Transverse colon (tissue), 4 donors: ENCODE measurements at regions not wholly inside any gene's neighbourhood (a gene's known extent, or its start where the extent isn't known, plus 50 kb on each side); places are given as distances from the start of the nearest gene placed in this dataset.

Experiments used
- DNase-seq: peaks from one replicate; pipeline ENCODE4 v3.0.0-alpha.2; 2019
- H3K27ac ChIP-seq, 4 donors: fragments of 200-600 bp; sonication (generic); 2 replicates each; pipeline ENCODE4 v1.5.1; 2016 to 2018; ENCODE audit warnings: inconsistent platforms in 4 of 4
- H3K27me3 ChIP-seq: fragments of 200-600 bp; sonication (generic); 2 replicates; pipeline ENCODE4 v1.5.1; 2017; ENCODE audit warnings: inconsistent platforms
- H3K36me3 ChIP-seq, 4 donors: fragments of 200-600 bp; sonication (generic); 2 replicates each; pipeline ENCODE4 v1.5.1; 2017 to 2019; ENCODE audit warnings: inconsistent platforms in 4 of 4
- H3K4me1 ChIP-seq, 4 donors: fragments of 200-600 bp; sonication (generic); 2 replicates each; pipeline ENCODE4 v1.5.1; 2017 to 2020; ENCODE audit warnings: inconsistent platforms in 4 of 4
- H3K4me3 ChIP-seq, 4 donors: fragments of 200-600 bp; sonication (generic); 1 replicate in 1 of 4; 2 replicates in 3 of 4; pipeline versions ENCODE4 v1.5.1 to v1.6.1; 2017 to 2019; ENCODE audit warnings: inconsistent platforms in 4 of 4
- H3K9me3 ChIP-seq, 2 donors: fragments of 200-600 bp; sonication (generic); 2 replicates each; pipeline ENCODE4 v1.5.1; 2017 to 2019; ENCODE audit warnings: inconsistent platforms in 2 of 2
- EP300 ChIP-seq: sonication (generic); formaldehyde crosslinking; IDR thresholded peaks from one replicate; pipeline ENCODE4 v1.6.1; 2017; ENCODE audit warnings: antibody characterized with exemption, low read depth
- POLR2A ChIP-seq: fragments of 450-650 bp; IDR thresholded peaks from one replicate; pipeline ENCODE4 v1.6.1; 2016; ENCODE audit warnings: antibody characterized with exemption, mild to moderate bottlenecking, moderate library complexity
- POLR2AphosphoS5 ChIP-seq, 3 donors: sonication (generic); formaldehyde crosslinking; IDR thresholded peaks; one replicate each; pipeline ENCODE4 v1.6.1; 2016; ENCODE audit warnings: antibody characterized with exemption in 3 of 3
- WGBS, 2 donors: methylation state at CpG; one replicate each; pipeline ENCODE4 v1.1.5; 2018; ENCODE audit warnings: low coverage in 1 of 2; 5-methylcytosine and 5-hydroxymethylcytosine counted together
- in situ Hi-C, 4 donors: fragments of 200-750 bp; cut with MboI; loops; one replicate each; pipeline versions ENCODE4 v1.15.0 to v1.15.1; 2017; ENCODE audit warnings: low sequenced_read_pairs in 3 of 4, low pct_ligation_motif_present in 1 of 4, low pct_unique_long_range_greater_than_20kb in 1 of 4
- intact Hi-C: fragments of 100-400 bp; cut with DNase I; formaldehyde crosslinking; loops from one replicate; pipeline ENCODE4 v1.15.1; 2023; ENCODE audit warnings: low total_unique reads
- TF ChIP-seq, protein P1 (sequence below), 5 experiments: fragments of 200-600 bp in 3 of 5; fragments of 450-650 bp in 2 of 5; sonication (generic) in 3 of 5; IDR thresholded peaks; 1 replicate in 2 of 5; 2 replicates in 3 of 5; pipeline ENCODE4 v1.5.1; 2016 to 2017; ENCODE audit warnings: antibody characterized with exemption in 5 of 5, inconsistent platforms in 3 of 5, mild to moderate bottlenecking in 2 of 5, moderate library complexity in 1 of 5

DNA sequence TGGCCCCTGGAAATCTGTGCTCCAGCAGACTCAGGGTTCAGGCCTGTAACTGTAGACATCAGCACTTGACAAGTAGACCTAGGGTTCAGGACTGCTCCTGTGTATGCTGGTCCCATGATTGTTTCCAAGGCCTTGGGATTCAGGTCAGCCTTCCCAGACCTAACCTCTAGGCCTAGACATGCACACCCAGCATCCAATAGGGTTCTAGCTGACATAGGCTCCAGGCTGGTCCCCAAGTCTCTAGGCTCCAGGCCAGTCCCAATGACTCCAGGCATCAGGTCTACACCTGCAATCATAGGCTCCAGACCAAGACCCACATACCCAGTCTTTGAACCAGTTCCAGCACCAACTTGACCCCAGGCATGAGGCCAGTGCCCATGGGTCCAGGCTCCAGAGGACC lies 166.2 kb upstream of the GRIA4 start:
- Histone ChIP-seq H3K36me3 (no peaks in the 10 kb centered on the region), H3K4me3 (no peak overlapping the region), H3K27me3 (no peaks in the 10 kb centered on the region), H3K27ac (no peak overlapping the region), H3K9me3 (peaks cover 4 to 7% of the 10 kb centered on the region in 2 donors), H3K4me1 (no peaks in the 10 kb centered on the region)
- intact Hi-C loops (no loop called here), in situ Hi-C loops (no loop called here)
- TF ChIP-seq POLR2AphosphoS5 (IDR thresholded peaks at IDR 0.05) (no peak), EP300 (no peak), POLR2A (no peak)
- TF ChIP-seq, protein P1, sequence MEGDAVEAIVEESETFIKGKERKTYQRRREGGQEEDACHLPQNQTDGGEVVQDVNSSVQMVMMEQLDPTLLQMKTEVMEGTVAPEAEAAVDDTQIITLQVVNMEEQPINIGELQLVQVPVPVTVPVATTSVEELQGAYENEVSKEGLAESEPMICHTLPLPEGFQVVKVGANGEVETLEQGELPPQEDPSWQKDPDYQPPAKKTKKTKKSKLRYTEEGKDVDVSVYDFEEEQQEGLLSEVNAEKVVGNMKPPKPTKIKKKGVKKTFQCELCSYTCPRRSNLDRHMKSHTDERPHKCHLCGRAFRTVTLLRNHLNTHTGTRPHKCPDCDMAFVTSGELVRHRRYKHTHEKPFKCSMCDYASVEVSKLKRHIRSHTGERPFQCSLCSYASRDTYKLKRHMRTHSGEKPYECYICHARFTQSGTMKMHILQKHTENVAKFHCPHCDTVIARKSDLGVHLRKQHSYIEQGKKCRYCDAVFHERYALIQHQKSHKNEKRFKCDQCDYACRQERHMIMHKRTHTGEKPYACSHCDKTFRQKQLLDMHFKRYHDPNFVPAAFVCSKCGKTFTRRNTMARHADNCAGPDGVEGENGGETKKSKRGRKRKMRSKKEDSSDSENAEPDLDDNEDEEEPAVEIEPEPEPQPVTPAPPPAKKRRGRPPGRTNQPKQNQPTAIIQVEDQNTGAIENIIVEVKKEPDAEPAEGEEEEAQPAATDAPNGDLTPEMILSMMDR (IDR thresholded peaks at IDR 0.05): no peak
- DNase-seq: no peak

DNA sequence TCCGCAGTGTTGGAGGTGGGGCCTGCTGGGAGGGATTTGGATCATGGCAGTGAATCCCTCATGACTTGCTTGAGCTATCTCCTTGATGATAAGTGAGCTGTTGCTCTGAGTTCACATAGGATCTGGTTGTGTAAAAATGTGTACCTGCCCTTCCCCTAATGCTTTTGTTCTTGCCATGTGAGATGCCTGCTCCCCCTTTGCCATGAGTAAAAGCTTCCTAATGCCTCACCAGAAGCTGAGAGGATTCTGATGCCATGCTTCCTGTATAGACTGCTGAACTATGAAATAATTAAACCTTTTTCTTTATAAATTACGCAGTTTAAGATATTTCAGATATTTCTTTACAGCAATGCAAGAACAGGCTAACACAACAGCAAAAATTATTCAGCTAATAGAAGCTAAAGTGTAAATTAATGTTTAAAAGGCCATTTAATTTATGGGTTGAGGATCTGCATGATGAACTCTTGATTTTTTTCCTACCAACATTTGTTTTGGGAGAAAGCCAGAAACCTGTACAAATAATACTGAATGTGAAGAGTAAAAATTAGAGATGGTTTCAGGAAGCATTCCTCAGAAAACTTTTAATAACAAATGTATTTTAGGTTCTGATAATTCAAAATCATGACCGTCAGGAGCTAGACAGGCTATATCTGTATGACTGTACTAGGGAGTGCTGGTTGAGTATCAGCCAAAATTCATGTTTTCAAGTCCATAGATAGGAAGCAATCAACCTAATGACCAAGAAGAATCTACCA lies 177.5 kb upstream of the GRIA4 start:
- H3K4me3 ChIP-seq: no peak overlapping the region

DNA sequence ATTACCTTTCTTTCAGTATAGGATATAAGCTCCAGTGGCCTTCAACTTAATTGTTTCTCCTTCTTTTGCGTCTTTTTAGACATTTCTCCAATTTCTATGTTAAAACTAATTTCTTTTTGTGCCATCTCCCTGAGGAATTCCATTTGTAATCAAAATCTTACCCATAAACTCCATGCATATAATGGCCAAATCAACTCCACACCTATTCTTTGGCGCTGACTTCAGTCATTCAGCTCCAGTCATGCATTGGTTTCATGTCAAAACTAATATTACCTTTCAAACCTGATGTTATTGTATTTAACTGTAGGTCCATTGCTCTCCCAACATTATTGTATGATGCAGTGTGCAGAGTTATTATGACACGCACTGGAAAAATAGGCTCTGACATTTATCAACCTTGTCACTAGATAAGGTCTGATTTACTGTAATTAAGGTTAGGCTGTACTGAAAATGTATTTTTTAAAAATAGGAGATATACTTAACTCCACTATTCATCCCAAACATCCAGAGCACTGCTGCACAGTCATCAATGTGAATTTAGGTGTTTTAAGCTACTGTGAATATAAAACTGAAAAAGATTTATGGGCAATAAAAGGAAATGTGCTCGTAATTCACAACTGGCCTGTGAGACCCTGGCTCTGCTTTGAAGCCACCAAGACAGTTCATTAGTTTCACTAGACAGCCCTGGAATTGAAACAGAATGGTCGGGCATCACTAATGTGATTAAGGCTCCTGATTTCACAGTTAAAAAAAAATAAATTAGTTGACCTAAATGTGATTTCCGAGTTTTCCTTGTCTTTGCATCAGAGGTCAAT lies 180.6 kb upstream of the GRIA4 start:
- no peaks in the 10 kb centered on the region for H3K4me1 ChIP-seq
- H3K4me3 ChIP-seq: no peak overlapping the region
- H3K9me3 ChIP-seq: peaks cover 0 to 3% of the 10 kb centered on the region in 2 donors
- no peak for DNase-seq
- TF ChIP-seq POLR2A: no peak
- no peak for TF ChIP-seq EP300
- TF ChIP-seq, protein P1 (IDR thresholded peaks at IDR 0.05): no peak
- no peak for TF ChIP-seq POLR2AphosphoS5 (IDR thresholded peaks at IDR 0.05)
- H3K27ac ChIP-seq: no peak overlapping the region
- WGBS, 2 donors: 70 to 73% methylated on average over 6 of the region's 6 CpGs
- in situ Hi-C loops: no loop called here
- H3K36me3 ChIP-seq: no peaks in the 10 kb centered on the region
- H3K27me3 ChIP-seq: no peaks in the 10 kb centered on the region
- intact Hi-C loops: no loop called here

More for the DNA sequence above, 177.5 kb upstream of the GRIA4 start:
- H3K4me1 ChIP-seq: no peaks in the 10 kb centered on the region
- DNase-seq: no peak
- no peaks in the 10 kb centered on the region for H3K27me3 ChIP-seq
- H3K27ac ChIP-seq: no peak overlapping the region
- H3K36me3 ChIP-seq: no peaks in the 10 kb centered on the region
- H3K9me3 ChIP-seq: no peaks in the 10 kb centered on the region
- in situ Hi-C loops (no loop called here), intact Hi-C loops (no loop called here)
- TF ChIP-seq EP300 (no peak), POLR2AphosphoS5 (IDR thresholded peaks at IDR 0.05) (no peak), POLR2A (no peak)
- TF ChIP-seq, protein P1 (IDR thresholded peaks at IDR 0.05): no peak
- 58 to 85% methylated on average over 3 of the region's 3 CpGs for WGBS, 2 donors

DNA sequence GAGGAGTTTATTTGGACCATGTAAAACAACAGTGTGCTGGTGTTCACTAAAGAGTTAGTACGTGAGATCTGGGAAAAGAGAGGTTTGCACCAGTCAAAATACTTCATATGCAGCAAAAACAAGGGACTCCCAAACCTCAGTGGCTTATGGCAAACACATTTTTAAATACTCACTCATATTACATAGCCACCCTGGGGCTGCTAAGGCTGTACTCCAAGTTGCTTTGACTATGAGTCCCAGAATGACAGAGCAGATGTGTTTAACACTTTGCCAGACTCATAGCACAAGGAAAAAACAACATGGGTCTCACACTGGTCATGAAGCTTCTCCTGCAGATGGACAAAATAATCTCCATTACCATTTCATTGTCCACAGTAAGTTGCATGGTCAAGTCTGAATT lies 202.8 kb upstream of the GRIA4 start:
- no peak overlapping the region for H3K27ac ChIP-seq
- no peak overlapping the region for H3K4me3 ChIP-seq
- H3K27me3 ChIP-seq: no peaks in the 10 kb centered on the region
- DNase-seq: no peak
- in situ Hi-C loops: no loop called here
- TF ChIP-seq EP300: no peak
- no peak for TF ChIP-seq POLR2AphosphoS5 (IDR thresholded peaks at IDR 0.05)
- TF ChIP-seq POLR2A: no peak
- TF ChIP-seq, protein P1 (IDR thresholded peaks at IDR 0.05): no peak
- H3K9me3 ChIP-seq: no peaks in the 10 kb centered on the region
- H3K36me3 ChIP-seq: no peaks in the 10 kb centered on the region
- 82% methylated on average over 1 of the region's 1 CpG; no CpG with 5 or more reads in 1 of the 2 donors for WGBS, 2 donors
- no peaks in the 10 kb centered on the region for H3K4me1 ChIP-seq
- intact Hi-C loops: no loop called here
